ENCODE measurements at regions not wholly inside any gene's neighbourhood (a gene's known extent, or its start where the extent isn't known, plus 50 kb on each side); places are given as distances from the start of the nearest gene placed in this dataset.

GRCh38 chrX:66918511-66918910, 279.6 kb upstream of the EDA2R start:
- TF ChIP-seq POLR2AphosphoS5 (IDR thresholded peaks at IDR 0.05; ENCODE audit: low read depth, low read length) (no peak), POLR2A (IDR thresholded peaks at IDR 0.05; ENCODE audit: low read depth, low read length) (no peak), TAF1 (IDR thresholded peaks at IDR 0.05; ENCODE audit: low read depth, low read length) (no peak), PAX5 (IDR thresholded peaks at IDR 0.05; ENCODE audit: insufficient read depth, low read length, severe bottlenecking) (no peak)
